Ammon's horn (tissue), 1 donor: ENCODE measurements at regions not wholly inside any gene's neighbourhood (a gene's known extent, or its start where the extent isn't known, plus 50 kb on each side); places are given as distances from the start of the nearest gene placed in this dataset.

ENCODE experiments used
- DNase-seq: peaks from one replicate; pipeline ENCODE4 v3.0.0-alpha.2; 2016; ENCODE audit warnings: low spot score

DNA sequence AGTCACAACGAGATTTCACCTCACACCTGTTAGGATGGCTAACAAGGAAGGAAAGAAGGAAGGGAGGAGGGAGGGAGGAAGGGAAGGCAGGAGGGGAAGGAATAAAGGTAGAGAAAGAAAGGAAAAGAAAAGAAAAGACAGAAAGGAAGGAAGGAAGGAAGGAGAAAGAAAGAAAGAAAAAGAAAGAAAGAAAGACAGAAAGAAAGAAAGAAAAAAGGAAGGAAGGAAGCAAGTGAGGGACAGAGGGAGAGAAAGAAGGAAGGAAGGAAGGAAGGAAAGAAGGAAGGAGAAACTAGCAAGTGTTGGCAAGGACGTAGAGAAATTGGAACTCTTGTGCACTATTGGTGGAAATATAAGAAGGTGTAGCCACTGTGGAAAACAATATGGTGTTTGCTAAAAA is 52.2 kb downstream of the CCDC185 start:
- DNase-seq: no peak

DNA sequence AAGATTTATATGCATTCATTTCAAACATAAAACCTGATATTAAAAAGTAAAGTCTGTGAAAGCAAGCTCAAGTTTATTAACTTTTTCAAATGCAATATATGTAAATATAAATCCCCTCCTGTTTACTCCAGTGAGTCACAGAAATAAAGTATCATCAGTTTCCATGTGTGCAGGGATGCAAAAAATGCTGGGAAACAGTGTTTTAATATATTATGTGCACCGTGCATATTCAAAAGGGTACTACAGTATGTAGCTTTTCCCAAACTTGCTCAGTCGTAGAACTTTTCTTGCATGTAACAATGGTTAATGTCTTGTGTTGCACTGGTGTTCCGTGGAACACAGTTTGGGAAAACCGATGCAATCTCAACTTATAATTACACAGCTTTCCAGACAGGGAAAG is 60.7 kb downstream of the CCDC185 start:
- no peak for DNase-seq

DNA sequence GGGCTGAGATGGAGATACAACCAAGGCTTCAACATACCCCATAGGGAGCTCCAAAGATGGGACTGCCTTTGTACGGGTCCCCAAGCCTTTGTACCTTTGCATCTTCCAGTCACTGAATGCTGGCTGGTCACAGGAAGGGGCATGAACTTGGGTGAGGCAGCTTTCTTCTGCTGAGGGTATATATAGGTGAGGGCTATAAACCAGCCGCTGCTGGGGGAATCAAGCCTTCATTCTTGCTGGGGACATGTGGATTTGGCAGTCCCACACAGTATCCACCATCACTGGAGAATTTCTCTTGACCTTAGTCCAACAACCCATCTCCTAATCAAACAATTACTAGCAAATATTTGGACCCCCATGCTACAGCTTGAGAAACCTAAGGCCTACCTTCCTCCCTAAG is 61.7 kb downstream of the CCDC185 start:
- DNase-seq: no peak

DNA sequence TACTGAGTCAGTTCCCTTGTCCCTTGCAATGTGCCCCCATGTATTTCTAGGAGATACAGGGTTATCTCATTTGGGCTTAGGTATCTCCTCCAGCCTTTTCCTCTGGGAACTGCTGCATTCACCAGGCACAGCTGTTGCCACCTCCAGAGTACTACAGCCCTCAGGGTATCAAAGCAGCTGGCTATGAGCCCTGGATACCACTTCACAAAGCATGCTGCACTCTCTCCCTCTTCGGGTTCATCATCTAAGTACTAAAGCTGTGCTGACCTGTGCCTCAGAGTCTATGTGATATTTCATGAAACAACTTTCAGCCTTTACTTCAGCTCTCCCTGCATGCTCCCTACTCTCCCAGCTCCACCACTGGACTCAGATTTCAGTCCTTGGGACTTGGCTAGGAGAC is 62.3 kb downstream of the CCDC185 start:
- DNase-seq: no peak

DNA sequence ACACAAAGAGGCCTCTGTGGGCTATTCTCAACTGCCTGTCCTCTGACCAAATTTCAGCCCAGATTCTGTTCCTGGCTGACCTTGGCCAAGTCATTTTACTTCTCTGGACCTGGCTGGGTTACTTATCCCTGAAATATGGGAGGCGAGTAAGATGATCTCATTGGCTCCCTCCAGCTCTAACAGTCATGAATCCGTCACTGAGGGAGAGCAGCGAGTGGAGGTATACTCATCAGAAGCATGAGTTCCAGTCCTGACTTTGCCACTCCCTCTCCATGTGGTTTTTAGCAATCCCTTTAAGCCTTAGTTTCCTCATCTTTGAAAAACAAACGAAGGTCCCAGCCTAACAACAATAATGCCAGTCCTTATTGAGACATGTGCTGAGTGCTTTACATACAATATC is 63.5 kb downstream of the CCDC185 start:
- no peak for DNase-seq

DNA sequence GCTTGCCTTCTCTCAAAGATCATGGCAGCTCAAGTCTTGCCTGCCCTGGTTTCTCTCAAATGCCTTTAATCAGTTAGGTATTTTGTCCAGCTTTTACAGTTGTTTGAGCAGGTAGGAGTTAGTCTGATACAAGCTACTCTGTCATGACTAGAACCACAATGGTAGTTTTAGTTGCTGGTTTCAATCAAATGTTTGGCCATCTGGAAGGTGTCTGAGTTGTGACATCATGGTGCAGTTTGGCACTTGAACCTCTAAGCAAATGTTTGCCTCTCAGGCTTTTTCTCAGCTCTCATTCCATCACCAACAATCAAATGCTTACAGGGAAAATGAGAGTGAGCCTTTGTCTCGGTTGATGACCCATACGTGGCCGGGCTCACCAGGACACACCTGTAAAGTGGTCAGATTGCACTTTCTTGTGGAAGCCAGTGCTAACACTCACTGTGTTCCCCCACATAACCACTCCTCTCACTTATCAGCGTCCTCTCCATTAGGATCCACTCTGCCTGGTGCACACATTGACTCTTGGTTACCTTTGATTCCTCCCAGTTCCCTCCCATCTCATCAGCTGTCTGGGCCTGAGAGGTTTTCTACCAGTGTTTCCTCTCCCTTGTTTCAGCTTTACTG is 67.5 kb downstream of the CCDC185 start:
- DNase-seq: peak; percentile 8

DNA sequence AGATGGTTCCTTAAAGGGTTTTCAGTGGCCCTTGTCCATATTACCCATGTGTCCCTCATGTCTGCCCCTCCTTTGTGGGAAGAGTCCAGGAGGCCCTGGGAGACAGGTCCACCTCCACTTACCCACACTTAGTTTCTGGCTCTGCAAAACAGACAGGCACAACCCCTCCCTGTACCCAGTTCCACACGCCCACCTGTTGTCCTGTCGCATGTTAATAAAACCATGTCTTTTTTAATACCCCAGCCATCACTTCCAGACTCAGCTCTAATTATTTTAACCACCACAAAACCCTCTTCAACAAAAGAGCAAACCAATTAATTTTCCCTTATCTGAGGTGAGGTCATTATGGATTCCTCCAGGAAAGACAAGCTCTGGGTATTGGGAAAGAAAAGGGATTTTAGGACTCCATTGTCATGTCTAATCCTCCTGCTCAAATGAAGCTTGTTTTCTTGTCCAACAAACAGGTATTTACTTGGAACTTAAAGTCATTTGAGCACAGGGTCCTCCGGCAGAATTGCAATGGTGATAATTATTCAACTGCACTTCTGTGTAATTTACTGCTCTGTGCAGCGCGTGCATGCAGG is 68.9 kb downstream of the CCDC185 start:
- no peak for DNase-seq

DNA sequence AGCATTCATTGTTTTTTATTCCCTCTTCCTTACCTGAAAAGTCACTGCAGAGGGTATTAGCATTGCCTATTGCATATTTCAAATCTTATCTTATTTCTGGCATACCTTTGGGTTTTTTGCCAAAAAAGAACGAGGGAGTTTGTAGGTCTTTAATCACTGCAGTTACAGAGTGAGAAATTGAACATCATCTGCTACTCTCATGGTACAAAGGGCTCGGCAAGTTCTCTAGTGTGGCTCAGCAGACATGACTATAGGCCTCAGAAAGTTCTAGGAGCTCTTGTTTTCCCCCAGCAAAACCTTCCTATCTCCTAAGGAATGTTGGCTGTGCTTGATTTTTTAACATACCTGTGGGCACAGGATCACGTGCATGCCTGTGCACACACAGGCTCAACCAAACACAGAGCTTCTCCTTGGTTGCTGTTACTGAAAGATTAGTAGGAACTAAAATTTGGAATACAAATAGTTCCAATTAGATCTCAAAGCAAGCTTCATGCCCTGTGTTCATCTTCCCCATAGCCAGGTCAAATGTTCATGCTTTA is 69.7 kb downstream of the CCDC185 start:
- DNase-seq: no peak

DNA sequence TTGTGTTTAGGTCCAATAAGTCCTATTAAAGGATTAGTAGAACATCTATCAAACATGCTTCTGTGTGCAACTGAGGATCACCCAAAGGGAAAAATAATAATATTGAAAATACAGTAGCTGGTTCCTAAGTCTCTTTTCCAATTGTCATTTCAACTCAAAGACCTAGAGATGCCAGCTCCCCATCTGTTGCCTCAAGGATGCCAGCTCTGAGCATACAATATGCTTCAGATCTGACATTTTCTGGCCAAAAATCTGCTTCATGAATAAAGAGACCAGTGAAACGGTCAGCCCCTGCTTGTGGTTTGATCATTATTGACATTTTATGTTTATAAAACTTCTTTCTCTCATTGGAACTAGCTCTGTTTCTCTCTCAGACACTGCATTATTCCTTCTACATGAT is 72.9 kb downstream of the CCDC185 start:
- no peak for DNase-seq

DNA sequence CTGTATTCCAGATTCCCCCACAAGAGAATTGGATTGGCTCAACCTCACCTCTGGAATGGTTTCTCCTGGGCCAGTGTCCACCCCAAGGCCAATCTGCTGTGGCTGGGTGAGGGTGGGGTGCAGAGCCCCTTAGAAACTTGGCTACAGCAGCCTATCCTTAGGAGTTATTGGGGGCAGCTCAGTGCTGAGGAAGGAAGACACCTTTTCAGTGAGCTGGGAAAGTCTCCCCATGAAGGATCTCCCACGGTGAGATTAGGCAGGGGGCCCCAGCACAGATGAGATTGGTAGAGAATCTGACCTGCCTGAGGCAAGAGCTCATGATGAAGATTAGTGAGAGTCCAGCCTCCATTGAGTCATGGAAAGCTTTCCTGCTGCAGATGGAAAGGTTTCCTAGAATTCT is 78.4 kb downstream of the CCDC185 start:
- no peak for DNase-seq

DNA sequence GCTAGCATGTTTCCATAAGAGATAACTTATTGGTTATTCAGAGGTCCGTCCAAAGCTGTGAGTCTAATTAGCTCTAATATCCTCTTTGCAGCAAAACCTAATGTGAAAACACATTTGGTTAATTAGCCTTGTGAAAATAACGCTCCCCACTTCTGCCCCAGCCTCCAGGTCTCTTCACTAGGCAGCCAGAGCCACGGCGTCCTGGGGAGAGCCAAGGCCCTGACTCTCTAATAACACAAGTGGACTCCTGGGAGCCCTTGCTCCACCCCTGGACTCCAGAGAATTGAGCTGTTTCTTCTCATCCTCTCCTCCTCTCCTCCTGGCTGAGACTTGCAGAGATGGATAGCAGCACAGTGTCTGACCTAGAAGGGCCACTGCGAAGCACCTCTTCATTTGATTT is 78.8 kb downstream of the CCDC185 start:
- no peak for DNase-seq

DNA sequence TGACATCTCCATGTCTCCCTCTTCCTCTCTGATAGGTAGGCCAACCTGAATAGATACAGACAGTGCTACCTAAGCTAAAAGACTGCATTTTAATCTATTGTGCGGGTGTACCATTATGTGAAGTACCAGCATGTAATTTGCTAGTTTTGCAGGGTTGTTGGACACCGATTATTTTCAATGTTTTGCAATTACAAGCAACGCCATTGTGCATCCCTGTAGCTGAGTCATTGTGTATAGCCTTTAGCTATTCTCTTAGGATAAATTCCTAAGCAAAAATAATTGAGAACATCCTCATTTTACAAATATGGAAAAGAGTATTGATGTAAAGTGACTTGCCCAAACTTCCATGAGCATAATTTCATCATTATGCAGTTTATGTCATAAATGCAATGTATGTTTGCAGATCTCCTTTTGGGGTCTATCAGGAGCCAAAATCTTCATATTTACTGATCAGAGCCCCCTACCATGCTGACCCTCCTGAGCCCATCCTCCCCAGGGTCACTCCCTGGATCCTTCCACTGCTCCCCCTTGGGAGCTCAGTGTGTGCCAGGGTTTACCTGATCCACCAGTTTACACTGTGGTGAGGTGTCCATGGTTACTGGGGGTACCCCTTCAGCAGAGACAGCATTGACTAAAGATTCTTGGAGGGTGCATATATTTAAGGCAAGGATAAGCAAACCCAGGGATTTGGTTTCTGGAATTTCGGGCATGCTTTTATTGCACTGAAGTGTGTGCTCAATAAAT is 80.6 kb downstream of the CCDC185 start:
- no peak for DNase-seq

DNA sequence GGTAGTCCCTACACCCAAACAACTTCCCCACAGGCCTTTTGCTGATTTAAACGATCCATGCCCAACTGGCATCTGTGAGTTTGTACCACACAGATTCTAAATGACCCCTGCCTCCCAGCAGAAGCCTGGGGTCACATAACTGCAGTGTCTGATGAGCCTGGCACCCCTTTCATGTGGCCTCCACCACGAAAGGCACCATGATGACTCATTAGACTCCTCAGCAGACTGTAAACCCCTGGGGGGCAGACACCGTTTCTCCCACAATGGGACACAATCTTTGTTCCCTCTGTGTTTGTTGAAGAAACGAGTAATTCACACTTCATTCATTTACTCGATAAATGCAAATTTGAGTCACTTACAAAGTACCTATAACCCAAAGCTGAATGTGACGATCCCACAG is 81.6 kb downstream of the CCDC185 start:
- DNase-seq: no peak

DNA sequence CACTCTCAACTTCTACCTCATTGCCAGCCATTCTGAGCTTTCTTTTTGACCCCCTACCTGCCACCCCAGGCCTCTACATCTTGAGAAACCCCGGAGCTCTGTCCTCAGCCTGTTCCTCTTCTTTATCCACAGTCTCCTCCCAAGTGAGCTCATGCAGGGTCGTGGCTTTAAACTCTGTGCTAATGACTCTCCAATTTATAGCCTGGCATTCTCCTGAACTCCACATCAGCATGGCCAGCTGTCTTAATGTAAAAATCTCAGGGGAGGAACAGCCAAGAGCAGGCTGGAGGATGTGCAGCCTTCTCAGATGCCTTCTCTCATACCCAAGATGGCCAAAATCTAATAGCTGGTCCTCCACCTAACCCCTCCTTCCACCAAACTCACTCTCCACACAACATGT is 84.2 kb downstream of the CCDC185 start:
- no peak for DNase-seq

DNA sequence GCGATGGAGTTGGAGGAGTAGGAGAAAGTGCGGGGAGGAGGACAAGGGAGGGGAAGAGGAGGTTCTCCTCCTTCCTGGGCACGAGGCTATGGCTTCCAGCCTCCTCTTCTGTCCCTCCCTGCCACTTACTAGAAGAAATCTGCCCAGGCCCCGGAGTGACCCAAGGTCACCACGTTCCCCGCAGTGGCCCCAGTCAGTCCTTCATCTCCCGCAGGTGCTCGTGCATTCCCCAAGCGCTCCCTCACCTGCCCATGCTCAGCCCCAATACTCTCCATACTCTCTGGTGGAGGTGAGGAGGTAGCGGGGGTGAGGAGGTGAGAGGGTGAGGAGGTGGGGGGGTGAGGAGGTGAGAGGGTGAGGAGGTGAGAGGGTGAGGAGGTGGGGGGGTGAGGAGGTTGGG is 85.4 kb downstream of the CCDC185 start:
- no peak for DNase-seq

DNA sequence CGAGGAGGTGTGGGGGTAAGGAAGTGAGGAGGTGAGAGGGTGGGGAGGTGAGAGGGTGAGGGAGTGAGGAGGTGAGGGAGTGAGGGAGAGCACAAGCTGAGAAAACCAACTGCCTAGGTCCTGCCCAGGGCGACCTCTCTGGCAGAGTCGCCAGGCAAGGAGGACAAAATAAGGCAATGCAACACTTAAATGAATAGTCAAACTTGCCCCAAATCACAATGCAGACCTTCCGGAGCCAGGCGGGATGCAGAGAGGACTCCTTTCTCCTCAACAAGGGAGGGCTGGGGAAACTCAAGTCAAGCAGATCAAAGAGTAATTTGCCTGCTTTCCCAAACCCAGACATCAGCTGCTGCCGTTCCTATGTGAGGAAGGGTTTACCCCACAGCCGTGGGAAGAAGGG is 86.0 kb downstream of the CCDC185 start:
- no peak for DNase-seq

DNA sequence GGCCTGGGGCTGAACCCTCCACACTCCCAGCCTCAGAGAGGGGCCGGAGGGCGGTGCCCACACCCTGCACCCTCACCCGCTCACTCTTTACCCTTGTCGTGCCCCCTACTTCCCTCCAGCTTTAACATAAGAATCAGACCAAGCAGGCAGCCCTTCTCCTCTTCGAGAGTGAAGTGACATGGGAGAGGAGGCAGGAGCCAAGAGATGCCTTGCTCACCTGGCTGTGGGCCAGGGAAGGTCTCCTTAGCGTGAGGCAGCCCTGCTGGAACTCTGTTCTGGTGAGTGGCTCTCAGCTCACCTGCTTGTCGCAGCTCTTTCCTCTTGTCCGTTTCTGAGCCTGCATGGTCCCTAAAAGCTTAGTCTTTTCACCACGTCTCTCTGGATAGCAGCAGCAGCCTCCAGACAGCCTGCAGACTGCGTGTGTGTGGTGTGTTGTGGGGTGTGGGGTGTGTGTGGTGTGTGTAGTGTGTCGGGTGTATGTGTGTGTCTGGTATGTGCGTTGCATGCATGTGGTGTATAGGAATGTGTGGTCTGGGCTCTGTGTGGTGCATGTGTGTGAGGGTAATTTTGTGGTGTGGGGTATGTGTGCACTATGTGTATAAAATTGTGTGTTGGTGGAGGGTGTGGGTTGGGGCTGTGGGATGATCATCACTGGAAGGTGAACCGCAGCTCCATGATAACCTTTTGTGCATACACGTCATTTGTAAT is 86.7 kb downstream of the CCDC185 start:
- DNase-seq: no peak

DNA sequence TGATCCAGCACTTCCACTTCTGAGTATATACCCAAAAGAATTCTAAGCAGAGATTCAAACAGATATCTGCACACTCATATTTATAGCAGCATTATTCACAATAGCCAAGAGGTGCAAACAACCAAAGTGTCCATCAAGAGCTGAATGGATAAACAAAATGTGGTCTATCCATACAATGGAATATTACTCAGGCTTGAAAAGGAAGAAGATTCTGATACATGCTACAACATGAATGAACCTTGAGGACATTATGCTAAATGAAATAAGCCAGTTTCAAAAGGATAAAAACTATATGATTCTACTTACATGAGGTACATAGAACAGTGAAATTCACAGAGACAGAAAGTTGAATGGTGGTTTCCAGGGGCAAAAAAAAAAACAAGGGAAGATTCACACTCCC is 88.9 kb downstream of the CCDC185 start:
- DNase-seq: no peak

DNA sequence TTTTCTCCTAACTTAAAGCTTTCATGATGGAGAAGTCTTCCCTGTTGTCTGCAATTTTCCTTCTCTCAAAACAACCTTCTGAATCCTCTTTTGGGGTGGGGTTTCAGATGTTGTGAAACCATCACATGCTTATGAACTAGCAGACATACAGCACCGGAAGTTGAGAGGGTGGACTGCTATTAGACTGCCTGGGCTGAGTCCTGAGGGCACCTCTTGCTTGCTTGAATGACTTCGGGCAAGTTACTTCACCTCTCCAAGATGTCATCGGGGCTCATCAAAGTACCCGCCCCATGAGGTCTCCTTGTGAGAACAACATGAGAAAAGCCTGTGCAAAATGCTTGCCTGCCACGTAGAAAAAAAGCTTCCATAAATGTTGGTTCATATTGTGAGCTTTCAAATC is 89.6 kb downstream of the CCDC185 start:
- no peak for DNase-seq

DNA sequence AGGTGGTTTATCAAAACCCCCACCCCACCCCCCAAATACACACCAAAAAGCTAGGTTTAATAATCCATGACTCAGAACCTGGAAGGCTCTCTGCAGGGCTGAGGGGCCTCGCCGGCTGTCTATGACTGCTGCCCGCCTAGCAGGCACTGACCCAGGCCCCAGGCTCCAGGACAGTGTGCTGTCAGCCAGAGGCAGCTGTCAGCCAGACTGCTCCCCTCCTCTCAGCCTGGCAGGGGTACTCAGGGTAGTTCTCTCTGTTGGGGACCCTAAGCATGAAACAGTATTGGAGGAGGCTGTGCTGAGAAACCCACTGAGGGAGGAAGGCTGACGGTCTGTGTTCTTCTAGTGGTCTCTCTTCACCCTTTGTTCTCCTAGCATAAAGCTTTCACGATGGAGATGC is 90.3 kb downstream of the CCDC185 start:
- no peak for DNase-seq

DNA sequence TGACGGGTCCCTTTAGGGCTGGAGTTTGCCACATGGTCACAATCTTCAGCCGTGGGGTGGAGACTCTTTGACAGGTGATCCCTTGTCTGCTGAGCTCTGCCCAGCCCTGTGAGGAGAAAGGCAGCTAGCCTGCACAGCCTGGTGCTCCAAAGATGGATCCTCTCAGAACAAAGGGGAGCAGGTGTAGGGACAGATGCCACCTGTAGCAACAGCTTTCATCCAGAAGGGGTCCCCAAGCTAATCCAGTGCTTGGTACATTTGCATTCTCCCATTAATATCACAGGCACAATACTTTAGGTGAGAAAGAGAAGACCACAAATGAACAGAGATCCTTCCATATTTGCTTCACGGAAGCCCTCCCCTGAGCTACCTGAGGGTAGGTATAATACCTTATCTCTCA is 93.2 kb downstream of the CCDC185 start:
- DNase-seq: no peak

DNA sequence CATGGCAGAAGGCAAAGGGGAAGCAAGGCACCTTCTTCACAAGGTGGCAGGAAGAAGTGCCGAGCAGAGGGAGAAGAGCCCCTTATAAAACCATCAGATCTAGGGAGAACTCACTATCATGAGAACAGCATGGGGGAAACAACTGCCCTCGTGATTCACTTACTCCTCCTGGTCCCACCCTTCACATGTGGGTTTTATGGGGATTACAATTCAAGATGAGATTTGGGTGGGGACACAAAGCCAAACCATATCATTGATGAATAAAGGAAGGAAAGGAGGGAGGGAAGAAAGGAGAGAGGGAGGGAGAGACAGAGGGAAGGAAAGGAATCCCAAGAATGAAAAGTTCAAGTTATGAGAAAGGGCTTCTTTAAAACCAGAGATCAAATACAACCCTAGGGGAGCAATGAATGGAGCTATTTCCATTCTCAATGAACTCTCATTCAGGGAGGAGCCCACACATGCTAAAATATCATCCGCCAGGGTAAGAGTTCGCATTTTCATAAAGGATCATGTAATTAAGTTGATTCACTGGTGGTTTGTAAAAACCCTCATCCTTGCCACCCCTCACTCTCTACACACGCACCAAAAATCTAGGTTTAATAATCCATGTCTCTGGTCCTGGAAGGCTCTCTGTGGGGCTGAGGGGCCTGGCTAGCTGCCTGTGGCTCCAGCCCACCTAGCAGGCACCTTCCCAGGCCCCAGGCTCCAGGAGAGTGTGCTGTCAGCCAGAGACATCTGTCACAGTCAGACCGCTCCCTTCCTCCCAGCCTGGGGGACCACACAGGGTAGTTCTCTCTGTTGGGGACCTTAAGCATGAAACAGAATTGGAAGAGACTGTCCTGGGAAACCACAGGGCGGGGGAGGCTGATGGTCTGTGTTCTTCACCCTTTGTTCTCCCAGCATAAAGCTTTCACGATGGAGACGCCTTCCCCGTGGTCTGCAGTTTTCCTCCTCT is 94.0 kb downstream of the CCDC185 start:
- no peak for DNase-seq
